SK-N-SH (cell line): ENCODE measurements at regions not wholly inside any gene's neighbourhood (a gene's known extent, or its start where the extent isn't known, plus 50 kb on each side); places are given as distances from the start of the nearest gene placed in this dataset.

Source experiments
- CTCF ChIA-PET: fragments of 300-600, 350-600 bp; formaldehyde crosslinking; extraction: SDS; loops from one replicate; lab custom pipeline; 2021; lab: Yijun Ruan, JAX
- POLR2A ChIA-PET: fragments of 350-600 bp; sonication (Branson Sonifier 250); formaldehyde crosslinking; extraction: SDS; loops from one replicate; lab custom pipeline; 2020; ENCODE audit warnings: antibody characterized with exemption, inconsistent platforms; lab: Yijun Ruan, JAX
- DNase-seq: peaks from one replicate; pipeline ENCODE4 v3.0.0; 2012
- H2AFZ ChIP-seq: fragments of 200-600 bp; sonication (generic); 2 replicates; pipeline ENCODE4 v1.8.1; 2016; ENCODE audit warnings: antibody characterized with exemption, mild to moderate bottlenecking, low read depth
- H3F3A ChIP-seq: fragments of 200-600 bp; sonication (generic); replicated peaks from 2 replicates; pipeline ENCODE3; 2016; ENCODE audit warnings: antibody characterized with exemption, mild to moderate bottlenecking; ENCODE audit not compliant: insufficient read depth
- H3K27ac ChIP-seq, 2 experiments: fragments of 200-500 bp in 1 of 2; fragments of 200-600 bp in 1 of 2; sonication (Bioruptor generic) in 1 of 2; sonication (generic), shearing (Covaris generic) in 1 of 2; 2 replicates each; pipeline versions ENCODE4 v1.5.1 to v1.6.1; 2014 to 2016; ENCODE audit warnings: low read depth in 2 of 2, inconsistent platforms in 1 of 2, low read length in 1 of 2, mild to moderate bottlenecking in 1 of 2, mixed read lengths in 1 of 2
- H3K27me3 ChIP-seq: fragments of 200-600 bp; sonication (generic), shearing (Covaris generic); 2 replicates; pipeline ENCODE4 v1.6.1; 2016; ENCODE audit warnings: mixed run types; ENCODE audit not compliant: insufficient read depth
- H3K36me3 ChIP-seq, 2 experiments: fragments of 200-500 bp in 1 of 2; fragments of 200-600 bp in 1 of 2; sonication (Bioruptor generic) in 1 of 2; sonication (generic) in 1 of 2; replicated peaks in 1 of 2; 2 replicates each; pipeline versions ENCODE3 to v1.5.1; 2014 to 2016; ENCODE audit warnings: low read length in 1 of 2, mild to moderate bottlenecking in 1 of 2; ENCODE audit not compliant: insufficient read depth in 2 of 2, control insufficient read depth in 1 of 2
- H3K4me1 ChIP-seq, 2 experiments: fragments of 200-500 bp in 1 of 2; fragments of 200-600 bp in 1 of 2; sonication (Bioruptor generic) in 1 of 2; sonication (generic), shearing (Covaris generic) in 1 of 2; 2 replicates each; pipeline versions ENCODE4 v1.5.1 to v1.6.1; 2014 to 2016; ENCODE audit warnings: low read depth in 1 of 2, low read length in 1 of 2, mixed run types in 1 of 2; ENCODE audit not compliant: insufficient read depth in 2 of 2, control insufficient read depth in 1 of 2
- H3K4me2 ChIP-seq: fragments of 200-600 bp; sonication (generic), shearing (Covaris generic); 2 replicates; pipeline ENCODE4 v1.6.1; 2017; ENCODE audit warnings: mixed run types
- H3K4me3 ChIP-seq, 2 experiments: fragments of 200-500 bp in 1 of 2; fragments of 200-600 bp in 1 of 2; sonication (Bioruptor generic) in 1 of 2; sonication (generic), shearing (Covaris generic) in 1 of 2; 2 replicates each; pipeline versions ENCODE4 v1.5.1 to v1.8.1; 2014 to 2016; ENCODE audit warnings: low read depth in 2 of 2, inconsistent platforms in 1 of 2, low read length in 1 of 2, mild to moderate bottlenecking in 1 of 2, mixed read lengths in 1 of 2, moderate library complexity in 1 of 2
- H3K79me2 ChIP-seq: fragments of 200-600 bp; sonication (generic); 2 replicates; pipeline ENCODE4 v1.8.1; 2017; ENCODE audit warnings: mild to moderate bottlenecking; ENCODE audit not compliant: insufficient read depth
- H3K9ac ChIP-seq: fragments of 200-600 bp; sonication (generic); 2 replicates; pipeline ENCODE4 v1.6.1; 2017; ENCODE audit warnings: mixed run types
- H3K9me2 ChIP-seq: fragments of 200-600 bp; sonication (generic); 2 replicates; pipeline ENCODE4 v1.6.1; 2017; ENCODE audit warnings: mixed run types
- H3K9me3 ChIP-seq: fragments of 200-600 bp; sonication (generic); 2 replicates; pipeline ENCODE4 v1.6.1; 2017; ENCODE audit warnings: mixed run types, mild to moderate bottlenecking, moderate library complexity
- H4K20me1 ChIP-seq: fragments of 200-600 bp; sonication (generic); 2 replicates; pipeline ENCODE4 v1.6.1; 2017; ENCODE audit warnings: mild to moderate bottlenecking, mixed run types; ENCODE audit not compliant: insufficient read depth
- CHD2 ChIP-seq: fragments of 150-350 bp; IDR thresholded peaks from 2 replicates; pipeline ENCODE4 v1.6.1; 2018; ENCODE audit warnings: low read length; ENCODE audit not compliant: partially characterized antibody
- EP300 ChIP-seq, 2 experiments: IDR thresholded peaks; 2 replicates each; pipeline versions ENCODE4 v1.4.0 to v1.6.1; 2012; ENCODE audit warnings: borderline replicate concordance in 1 of 2, low read depth in 1 of 2, low read length in 1 of 2
- EZH2phosphoT487 ChIP-seq: fragments of 200-600 bp; sonication (generic); IDR thresholded peaks from 2 replicates; pipeline ENCODE4 v1.6.1; 2017; ENCODE audit warnings: low read depth, mixed run types, mild to moderate bottlenecking, antibody characterized with exemption, moderate library complexity, borderline replicate concordance
- FOXJ3 ChIP-seq: sonication (generic); formaldehyde crosslinking; IDR thresholded peaks from 2 replicates; pipeline ENCODE4 v1.5.1; 2020; ENCODE audit warnings: mild to moderate bottlenecking, missing genetic modification reagents
- FOXM1 ChIP-seq: IDR thresholded peaks from 2 replicates; pipeline ENCODE4 v1.4.0; 2012; ENCODE audit warnings: low read depth, mild to moderate bottlenecking
- GABPA ChIP-seq: IDR thresholded peaks from 2 replicates; pipeline ENCODE4 v1.4.0; 2012; ENCODE audit warnings: low read depth, mild to moderate bottlenecking
- MXI1 ChIP-seq: IDR thresholded peaks from 2 replicates; pipeline ENCODE4 v1.6.1; 2012; ENCODE audit warnings: mild to moderate bottlenecking, low read depth, low read length, improper control_type of control experiment
- NRF1 ChIP-seq: IDR thresholded peaks from 2 replicates; pipeline ENCODE4 v1.6.1; 2012; ENCODE audit warnings: low read depth, mild to moderate bottlenecking, low read length
- RAD21 ChIP-seq: IDR thresholded peaks from 2 replicates; pipeline ENCODE4 v1.6.1; 2012; ENCODE audit warnings: mild to moderate bottlenecking, low read length
- RCOR1 ChIP-seq: fragments of 150-350 bp; IDR thresholded peaks from 2 replicates; pipeline ENCODE4 v1.6.1; 2017; ENCODE audit warnings: antibody characterized with exemption, low read length
- TEAD4 ChIP-seq: IDR thresholded peaks from 2 replicates; pipeline ENCODE4 v1.4.0; 2012; ENCODE audit warnings: mild to moderate bottlenecking, borderline replicate concordance; ENCODE audit not compliant: insufficient read depth
- WGBS: methylation state at CpG from one replicate; pipeline ENCODE4 v1.1.6; 2017; ENCODE audit warnings: low lambda C conversion rate; 5-methylcytosine and 5-hydroxymethylcytosine counted together
- TF ChIP-seq, protein P1 (sequence below): IDR thresholded peaks from 2 replicates; pipeline ENCODE4 v1.4.0; 2012; ENCODE audit warnings: low read depth, borderline replicate concordance
- TF ChIP-seq, protein P2 (sequence below): IDR thresholded peaks from 2 replicates; pipeline ENCODE4 v1.6.1; 2012; ENCODE audit warnings: mild to moderate bottlenecking, low read depth, low read length, moderate library complexity
- TF ChIP-seq, protein P3 (sequence below): fragments of 150-350 bp; IDR thresholded peaks from 2 replicates; pipeline ENCODE4 v1.6.1; 2016; ENCODE audit warnings: mild to moderate bottlenecking, low read depth, low read length

DNA sequence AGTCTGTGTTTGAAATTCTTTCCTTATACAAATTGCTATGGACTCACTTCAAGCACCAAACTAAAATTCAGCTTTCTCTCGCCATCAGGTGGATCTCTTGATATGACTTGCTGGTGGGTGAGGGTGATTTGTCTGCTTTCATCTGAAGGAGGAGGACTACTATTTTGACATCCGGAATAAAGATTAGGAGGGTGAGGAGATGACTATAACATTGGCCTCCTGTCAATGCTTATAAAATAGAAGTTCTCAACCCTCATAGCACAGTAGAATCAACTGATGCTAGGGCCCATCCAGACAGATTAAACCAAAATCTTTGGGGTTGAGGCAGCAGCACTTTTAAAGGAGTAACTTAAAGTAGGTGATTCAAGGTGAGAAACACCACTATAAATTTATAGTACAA is 120.4 kb upstream of the DNAJC10 start:
- Histone ChIP-seq H3K79me2 (no peaks in the 10 kb centered on the region), H3K9me2 (no peaks in the 10 kb centered on the region), H2AFZ (no peak overlapping the region), H3K4me1 (peaks cover 0 to 19% of the 10 kb centered on the region in 2 experiments), H3K27me3 (no peaks in the 10 kb centered on the region), H3K36me3 (no peaks in the 10 kb centered on the region), H3K9ac (no peak overlapping the region), H4K20me1 (no peaks in the 10 kb centered on the region), H3K27ac (no peak overlapping the region), H3K4me2 (no peak overlapping the region), H3K4me3 (no peak overlapping the region), H3F3A (peaks cover 13% of the 10 kb centered on the region), H3K9me3 (no peaks in the 10 kb centered on the region)
- no peak for TF ChIP-seq FOXM1
- no peak for TF ChIP-seq GABPA
- TF ChIP-seq RAD21: no peak
- TF ChIP-seq, protein P1, sequence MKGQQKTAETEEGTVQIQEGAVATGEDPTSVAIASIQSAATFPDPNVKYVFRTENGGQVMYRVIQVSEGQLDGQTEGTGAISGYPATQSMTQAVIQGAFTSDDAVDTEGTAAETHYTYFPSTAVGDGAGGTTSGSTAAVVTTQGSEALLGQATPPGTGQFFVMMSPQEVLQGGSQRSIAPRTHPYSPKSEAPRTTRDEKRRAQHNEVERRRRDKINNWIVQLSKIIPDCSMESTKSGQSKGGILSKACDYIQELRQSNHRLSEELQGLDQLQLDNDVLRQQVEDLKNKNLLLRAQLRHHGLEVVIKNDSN: no peak
- TF ChIP-seq, protein P2, sequence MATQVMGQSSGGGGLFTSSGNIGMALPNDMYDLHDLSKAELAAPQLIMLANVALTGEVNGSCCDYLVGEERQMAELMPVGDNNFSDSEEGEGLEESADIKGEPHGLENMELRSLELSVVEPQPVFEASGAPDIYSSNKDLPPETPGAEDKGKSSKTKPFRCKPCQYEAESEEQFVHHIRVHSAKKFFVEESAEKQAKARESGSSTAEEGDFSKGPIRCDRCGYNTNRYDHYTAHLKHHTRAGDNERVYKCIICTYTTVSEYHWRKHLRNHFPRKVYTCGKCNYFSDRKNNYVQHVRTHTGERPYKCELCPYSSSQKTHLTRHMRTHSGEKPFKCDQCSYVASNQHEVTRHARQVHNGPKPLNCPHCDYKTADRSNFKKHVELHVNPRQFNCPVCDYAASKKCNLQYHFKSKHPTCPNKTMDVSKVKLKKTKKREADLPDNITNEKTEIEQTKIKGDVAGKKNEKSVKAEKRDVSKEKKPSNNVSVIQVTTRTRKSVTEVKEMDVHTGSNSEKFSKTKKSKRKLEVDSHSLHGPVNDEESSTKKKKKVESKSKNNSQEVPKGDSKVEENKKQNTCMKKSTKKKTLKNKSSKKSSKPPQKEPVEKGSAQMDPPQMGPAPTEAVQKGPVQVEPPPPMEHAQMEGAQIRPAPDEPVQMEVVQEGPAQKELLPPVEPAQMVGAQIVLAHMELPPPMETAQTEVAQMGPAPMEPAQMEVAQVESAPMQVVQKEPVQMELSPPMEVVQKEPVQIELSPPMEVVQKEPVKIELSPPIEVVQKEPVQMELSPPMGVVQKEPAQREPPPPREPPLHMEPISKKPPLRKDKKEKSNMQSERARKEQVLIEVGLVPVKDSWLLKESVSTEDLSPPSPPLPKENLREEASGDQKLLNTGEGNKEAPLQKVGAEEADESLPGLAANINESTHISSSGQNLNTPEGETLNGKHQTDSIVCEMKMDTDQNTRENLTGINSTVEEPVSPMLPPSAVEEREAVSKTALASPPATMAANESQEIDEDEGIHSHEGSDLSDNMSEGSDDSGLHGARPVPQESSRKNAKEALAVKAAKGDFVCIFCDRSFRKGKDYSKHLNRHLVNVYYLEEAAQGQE: no peak
- TF ChIP-seq TEAD4: no peak
- TF ChIP-seq MXI1: no peak
- no peak for TF ChIP-seq EP300 (IDR thresholded peaks at IDR 0.05; ENCODE audit: borderline replicate concordance in 1 of 2, low read depth in 1 of 2, low read length in 1 of 2)
- no peak for TF ChIP-seq EZH2phosphoT487
- no peak for TF ChIP-seq CHD2
- TF ChIP-seq NRF1: no peak
- no peak for TF ChIP-seq FOXJ3
- TF ChIP-seq, protein P3, sequence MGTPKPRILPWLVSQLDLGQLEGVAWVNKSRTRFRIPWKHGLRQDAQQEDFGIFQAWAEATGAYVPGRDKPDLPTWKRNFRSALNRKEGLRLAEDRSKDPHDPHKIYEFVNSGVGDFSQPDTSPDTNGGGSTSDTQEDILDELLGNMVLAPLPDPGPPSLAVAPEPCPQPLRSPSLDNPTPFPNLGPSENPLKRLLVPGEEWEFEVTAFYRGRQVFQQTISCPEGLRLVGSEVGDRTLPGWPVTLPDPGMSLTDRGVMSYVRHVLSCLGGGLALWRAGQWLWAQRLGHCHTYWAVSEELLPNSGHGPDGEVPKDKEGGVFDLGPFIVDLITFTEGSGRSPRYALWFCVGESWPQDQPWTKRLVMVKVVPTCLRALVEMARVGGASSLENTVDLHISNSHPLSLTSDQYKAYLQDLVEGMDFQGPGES: no peak
- TF ChIP-seq RCOR1: no peak
- 93% methylated on average over 2 of the region's 2 CpGs for WGBS
- DNase-seq: no peak
- POLR2A ChIA-PET: no interaction called here
- CTCF ChIA-PET: no interaction called here
